HFFc6 (cell line): ENCODE measurements at regions not wholly inside any gene's neighbourhood (a gene's known extent, or its start where the extent isn't known, plus 50 kb on each side); places are given as distances from the start of the nearest gene placed in this dataset.
"Not testable (repeated sequence)": the region's sequence is repeated elsewhere in the genome, so short reads cannot be mapped to it uniquely, and the experiment has no call there.

Experiments used
- DNase-seq: peaks from one replicate; pipeline ENCODE4 v3.0.0-alpha.2; 2018
- H3K27ac Mint-ChIP-seq: 2 replicates; pipeline ENCODE4 v1.8.0; 2020; ENCODE audit warnings: mild to moderate bottlenecking, mixed read lengths
- H3K27me3 Mint-ChIP-seq: 2 replicates; pipeline ENCODE4 v1.8.0; 2021; ENCODE audit warnings: mild to moderate bottlenecking, moderate library complexity, mixed read lengths; ENCODE audit not compliant: insufficient read depth
- H3K36me3 Mint-ChIP-seq: 2 replicates; pipeline ENCODE4 v1.8.0; 2021; ENCODE audit warnings: low read depth, mixed read lengths
- H3K4me1 Mint-ChIP-seq: 2 replicates; pipeline ENCODE4 v1.8.0; 2020; ENCODE audit warnings: low read depth, mixed read lengths
- H3K4me3 Mint-ChIP-seq: 2 replicates; pipeline ENCODE4 v1.8.0; 2020; ENCODE audit warnings: mild to moderate bottlenecking, moderate library complexity, mixed read lengths
- H3K9me3 Mint-ChIP-seq: 2 replicates; pipeline ENCODE4 v1.8.0; 2020; ENCODE audit warnings: mild to moderate bottlenecking, mixed read lengths
- CTCF ChIP-seq: fragments of 200-600 bp; sonication (generic); IDR thresholded peaks from 2 replicates; pipeline ENCODE4 v1.5.0; 2021; ENCODE audit warnings: antibody characterized with exemption, mild to moderate bottlenecking

GRCh38 chr9:24708814-24709213, 163.1 kb upstream of the IZUMO3 start:
- Mint-ChIP-seq H3K4me3 (no peak overlapping the region), H3K27me3 (no peaks in the 10 kb centered on the region), H3K4me1 (no peaks in the 10 kb centered on the region)

GRCh38 chr9:24698881-24699518, 153.3 kb upstream of the IZUMO3 start:
- no peak for TF ChIP-seq CTCF
- H3K36me3 Mint-ChIP-seq: no peaks in the 10 kb centered on the region
- no peak overlapping the region for H3K27ac Mint-ChIP-seq
- H3K27me3 Mint-ChIP-seq: no peaks in the 10 kb centered on the region
- no peak overlapping the region for H3K4me3 Mint-ChIP-seq
- DNase-seq: no peak
- no peaks in the 10 kb centered on the region for H3K4me1 Mint-ChIP-seq
- H3K9me3 Mint-ChIP-seq: peaks cover 39% of the 10 kb centered on the region

More at GRCh38 chr9:24708814-24709213, 163.1 kb upstream of the IZUMO3 start:
- no peak for DNase-seq
- H3K27ac Mint-ChIP-seq: no peak overlapping the region
- no peak for TF ChIP-seq CTCF
- peaks cover 24% of the 10 kb centered on the region for H3K9me3 Mint-ChIP-seq
- H3K36me3 Mint-ChIP-seq: no peaks in the 10 kb centered on the region

GRCh38 chr9:24672336-24672735, 126.6 kb upstream of the IZUMO3 start:
- Mint-ChIP-seq H3K36me3 (no peaks in the 10 kb centered on the region), H3K27me3 (no peaks in the 10 kb centered on the region; the same call in 1 of the 2 replicates), H3K4me1 (no peaks in the 10 kb centered on the region), H3K27ac (no peak overlapping the region), H3K9me3 (peaks cover 18% of the 10 kb centered on the region), H3K4me3 (no peak overlapping the region)
- TF ChIP-seq CTCF: no peak
- no peak for DNase-seq

- no peak for TF ChIP-seq CTCF
- Mint-ChIP-seq H3K9me3 (peaks cover 18% of the 10 kb centered on the region), H3K36me3 (no peaks in the 10 kb centered on the region), H3K27me3 (no peaks in the 10 kb centered on the region), H3K4me1 (no peaks in the 10 kb centered on the region), H3K27ac (no peak overlapping the region), H3K4me3 (no peak overlapping the region)
- DNase-seq: no peak
Observed at GRCh38 chr9:24657387-24657786, 111.7 kb upstream of the IZUMO3 start.

- no peak for DNase-seq
- Mint-ChIP-seq H3K4me1 (no peaks in the 10 kb centered on the region), H3K9me3 (peaks cover 38% of the 10 kb centered on the region), H3K4me3 (no peak overlapping the region), H3K27ac (no peak overlapping the region), H3K27me3 (no peaks in the 10 kb centered on the region), H3K36me3 (no peaks in the 10 kb centered on the region)
- no peak for TF ChIP-seq CTCF
Observed at GRCh38 chr9:24652181-24652580, 106.5 kb upstream of the IZUMO3 start.

GRCh38 chr9:24628809-24629208, 83.1 kb upstream of the IZUMO3 start:
- not testable (repeated sequence) for H3K27ac Mint-ChIP-seq, H3K27me3 Mint-ChIP-seq, H3K4me3 Mint-ChIP-seq, H3K4me1 Mint-ChIP-seq, DNase-seq, H3K36me3 Mint-ChIP-seq
- peaks cover 30% of the 10 kb centered on the region for H3K9me3 Mint-ChIP-seq
